ENCODE measurements at regions not wholly inside any gene's neighbourhood (a gene's known extent, or its start where the extent isn't known, plus 50 kb on each side); places are given as distances from the start of the nearest gene placed in this dataset.

DNA sequence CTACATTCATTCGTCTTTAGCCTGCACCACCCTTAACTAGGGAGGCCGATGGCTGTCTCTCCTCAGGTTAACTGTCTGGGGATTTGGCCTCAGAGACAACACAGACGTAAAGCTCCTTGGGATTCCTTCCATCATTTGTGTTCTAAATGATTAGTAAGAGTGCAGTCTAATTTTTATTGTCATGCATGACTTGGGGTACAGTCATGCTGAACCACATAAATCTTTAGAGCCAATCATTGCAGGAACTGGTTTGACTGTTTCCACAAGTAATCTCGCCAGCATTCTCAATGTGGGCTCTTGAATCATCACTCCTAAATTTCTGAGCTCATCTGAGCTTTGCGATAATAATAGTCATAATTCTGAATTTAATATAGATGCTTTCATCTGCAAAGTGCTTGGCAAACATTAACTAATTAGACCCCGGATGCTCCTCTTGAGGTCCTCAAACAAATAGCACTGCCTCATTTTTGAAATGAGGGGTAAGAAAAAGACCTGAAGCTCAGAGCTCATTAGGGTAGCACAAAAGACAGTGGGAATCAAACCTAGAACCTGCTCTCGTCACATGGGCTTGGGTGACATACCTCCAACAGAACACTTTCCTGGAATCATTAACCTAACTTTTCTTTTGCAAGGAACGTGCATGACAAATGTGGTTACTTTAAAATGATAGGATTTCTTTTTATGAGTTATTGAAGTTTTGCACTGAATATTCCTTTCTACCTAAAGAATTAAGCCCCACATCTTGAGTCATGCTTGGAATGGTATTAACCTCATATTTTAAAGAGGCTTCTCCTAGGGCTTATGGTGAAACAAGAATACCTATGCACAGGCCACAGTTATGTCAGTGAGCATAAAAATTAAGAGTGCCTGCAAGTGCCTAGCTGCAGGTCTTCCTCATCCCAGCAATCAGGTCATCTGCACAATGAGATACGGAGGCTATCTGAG lies 118.9 kb upstream of the NRP1 start:
- peaks cover 0 to 10% of the 10 kb centered on the region in 2 donors for H3K9me3 ChIP-seq
- DNase-seq (ENCODE audit: low spot score), result no peak
- H3K4me1 ChIP-seq, result no peaks in the 10 kb centered on the region

DNA sequence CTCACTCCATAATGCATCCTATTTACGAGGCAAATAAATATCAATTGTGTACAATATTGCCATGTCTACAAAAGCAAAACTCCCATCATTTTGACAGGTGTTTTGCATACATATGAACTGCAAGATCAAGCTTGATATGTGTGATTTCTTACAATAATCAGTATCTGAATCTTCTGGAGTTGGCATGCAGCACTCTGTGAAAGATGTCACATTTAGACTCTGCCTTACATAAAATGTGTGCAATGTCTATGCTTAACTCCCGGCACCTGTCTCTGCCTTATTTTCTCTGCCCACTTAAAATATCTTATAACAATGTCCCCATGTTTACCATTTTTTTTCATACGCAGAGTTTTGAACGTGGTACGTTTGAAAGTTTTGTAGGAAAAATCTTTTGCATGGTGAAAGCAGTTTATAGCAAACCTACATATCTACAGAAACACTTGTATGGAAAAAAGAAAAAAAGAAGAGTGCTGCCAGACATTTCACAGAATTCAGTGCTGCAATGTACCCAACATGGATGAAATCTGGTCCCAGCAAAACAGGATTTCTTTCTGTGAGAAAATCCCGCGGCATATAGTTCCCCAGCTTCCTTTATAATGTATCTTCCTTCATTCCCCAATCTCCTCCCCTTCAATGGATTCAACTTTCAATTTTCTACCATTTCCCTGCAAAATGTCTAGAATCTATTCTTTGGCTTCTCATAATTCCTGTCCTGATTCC lies 114.1 kb upstream of the NRP1 start:
- Histone ChIP-seq H3K9me3 (peaks cover 0 to 10% of the 10 kb centered on the region in 2 donors), H3K4me1 (no peaks in the 10 kb centered on the region), H3K27me3 (no peaks in the 10 kb centered on the region), H3K27ac (no peak overlapping the region), H3K4me3 (no peak overlapping the region), H3K36me3 (no peaks in the 10 kb centered on the region)
- no peak for DNase-seq (ENCODE audit: low spot score)
- TF ChIP-seq, protein P1, sequence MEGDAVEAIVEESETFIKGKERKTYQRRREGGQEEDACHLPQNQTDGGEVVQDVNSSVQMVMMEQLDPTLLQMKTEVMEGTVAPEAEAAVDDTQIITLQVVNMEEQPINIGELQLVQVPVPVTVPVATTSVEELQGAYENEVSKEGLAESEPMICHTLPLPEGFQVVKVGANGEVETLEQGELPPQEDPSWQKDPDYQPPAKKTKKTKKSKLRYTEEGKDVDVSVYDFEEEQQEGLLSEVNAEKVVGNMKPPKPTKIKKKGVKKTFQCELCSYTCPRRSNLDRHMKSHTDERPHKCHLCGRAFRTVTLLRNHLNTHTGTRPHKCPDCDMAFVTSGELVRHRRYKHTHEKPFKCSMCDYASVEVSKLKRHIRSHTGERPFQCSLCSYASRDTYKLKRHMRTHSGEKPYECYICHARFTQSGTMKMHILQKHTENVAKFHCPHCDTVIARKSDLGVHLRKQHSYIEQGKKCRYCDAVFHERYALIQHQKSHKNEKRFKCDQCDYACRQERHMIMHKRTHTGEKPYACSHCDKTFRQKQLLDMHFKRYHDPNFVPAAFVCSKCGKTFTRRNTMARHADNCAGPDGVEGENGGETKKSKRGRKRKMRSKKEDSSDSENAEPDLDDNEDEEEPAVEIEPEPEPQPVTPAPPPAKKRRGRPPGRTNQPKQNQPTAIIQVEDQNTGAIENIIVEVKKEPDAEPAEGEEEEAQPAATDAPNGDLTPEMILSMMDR (IDR thresholded peaks at IDR 0.05), result no peak

More for the DNA sequence above, 118.9 kb upstream of the NRP1 start:
- TF ChIP-seq, protein P1 (IDR thresholded peaks at IDR 0.05), result no peak
- no peak overlapping the region for H3K4me3 ChIP-seq
- no peak overlapping the region for H3K27ac ChIP-seq
- H3K27me3 ChIP-seq, result no peaks in the 10 kb centered on the region
- H3K36me3 ChIP-seq, result no peaks in the 10 kb centered on the region

DNA sequence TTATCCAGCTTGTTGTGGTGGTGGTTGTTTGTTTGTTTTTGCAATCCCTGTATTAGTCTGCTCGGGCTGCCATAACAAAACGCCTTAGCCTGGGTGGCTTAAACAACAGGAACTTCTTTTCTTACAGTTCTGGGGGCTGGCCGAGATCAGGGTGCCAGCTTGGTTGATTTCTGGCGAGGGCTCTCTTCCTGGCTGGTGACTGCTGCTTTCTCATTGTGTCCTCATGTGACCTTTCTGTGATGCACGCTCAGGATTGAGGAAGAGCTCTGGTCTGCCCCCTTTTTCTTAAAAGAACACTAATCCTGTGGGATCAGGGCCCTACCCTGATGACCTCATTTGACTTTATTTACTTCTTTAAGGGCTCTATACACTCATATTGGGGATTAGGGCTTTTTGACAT lies 107.1 kb upstream of the NRP1 start:
- no peaks in the 10 kb centered on the region for H3K4me1 ChIP-seq
- H3K4me3 ChIP-seq, result no peak overlapping the region
- TF ChIP-seq, protein P1 (IDR thresholded peaks at IDR 0.05), result no peak
- H3K27me3 ChIP-seq, result no peaks in the 10 kb centered on the region
- no peaks in the 10 kb centered on the region for H3K36me3 ChIP-seq
- no peaks in the 10 kb centered on the region for H3K9me3 ChIP-seq
- no peak for DNase-seq (ENCODE audit: low spot score)
- H3K27ac ChIP-seq, result no peak overlapping the region

DNA sequence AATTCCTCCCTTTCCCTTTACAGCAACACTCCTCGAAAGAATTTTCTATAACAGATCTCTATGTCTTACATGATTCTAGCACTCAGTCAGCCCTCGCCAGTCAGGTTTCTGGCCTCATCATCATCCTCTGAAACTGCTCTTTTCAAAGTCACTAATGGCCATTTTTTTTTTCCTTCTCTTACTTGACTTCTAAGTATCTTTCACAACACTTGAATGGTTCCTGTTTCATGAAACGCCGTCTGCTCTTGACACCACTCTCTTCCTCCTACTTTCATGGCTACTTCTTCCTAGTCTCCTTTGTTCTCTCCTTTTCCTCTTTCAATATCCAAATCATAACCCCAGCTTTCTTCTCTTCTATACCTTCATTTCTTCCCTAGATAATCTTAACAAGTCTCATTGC lies 100.5 kb upstream of the NRP1 start:
- Histone ChIP-seq H3K4me1 (no peaks in the 10 kb centered on the region), H3K36me3 (no peaks in the 10 kb centered on the region), H3K4me3 (no peak overlapping the region), H3K27me3 (no peaks in the 10 kb centered on the region), H3K9me3 (no peaks in the 10 kb centered on the region), H3K27ac (no peak overlapping the region)
- TF ChIP-seq, protein P1 (IDR thresholded peaks at IDR 0.05), result no peak
- no peak for DNase-seq (ENCODE audit: low spot score)

- Histone ChIP-seq H3K27me3 (no peaks in the 10 kb centered on the region), H3K4me3 (no peak overlapping the region), H3K36me3 (no peaks in the 10 kb centered on the region), H3K9me3 (no peaks in the 10 kb centered on the region), H3K27ac (no peak overlapping the region), H3K4me1 (no peaks in the 10 kb centered on the region)
- TF ChIP-seq, protein P1 (IDR thresholded peaks at IDR 0.05), result no peak
- DNase-seq (ENCODE audit: low spot score), result no peak
Observed at GRCh38 chr10:33428682-33429081, 94.2 kb upstream of the NRP1 start.

Data from right atrium auricular region (tissue), 2 donors.